Jurkat, Clone E6-1 (cell line): ENCODE measurements at regions not wholly inside any gene's neighbourhood (a gene's known extent, or its start where the extent isn't known, plus 50 kb on each side); places are given as distances from the start of the nearest gene placed in this dataset.

ENCODE experiments used
- DNase-seq: peaks from one replicate; pipeline ENCODE4 v3.0.0-alpha.2; 2011; ENCODE audit warnings: low read depth, low spot score
- H3K4me3 ChIP-seq: 2 replicates; pipeline ENCODE4 v1.5.1; 2011; ENCODE audit warnings: mild to moderate bottlenecking, low read length, control low read depth, moderate library complexity

DNA sequence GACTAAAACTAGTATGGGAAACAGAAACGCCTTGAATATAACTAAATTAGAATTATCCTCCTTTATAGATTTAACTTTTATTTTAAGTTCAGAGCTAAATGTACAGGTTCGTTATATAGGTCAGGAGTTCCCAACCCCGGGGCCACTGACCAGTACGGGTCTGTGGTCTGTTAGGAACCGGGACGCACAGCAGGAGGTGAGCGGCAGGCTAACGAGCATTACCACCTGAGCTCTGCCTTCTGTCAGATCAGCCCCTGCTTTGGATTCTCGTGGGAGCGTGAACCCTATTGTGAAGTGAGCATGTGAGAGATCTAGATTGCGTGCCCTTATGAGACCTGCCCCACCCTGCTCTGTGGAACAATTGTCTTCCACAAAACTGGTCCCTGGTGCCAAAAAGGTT lies 51.0 kb downstream of the FAT4 start:
- H3K4me3 ChIP-seq, result no peak overlapping the region
- DNase-seq, result no peak

DNA sequence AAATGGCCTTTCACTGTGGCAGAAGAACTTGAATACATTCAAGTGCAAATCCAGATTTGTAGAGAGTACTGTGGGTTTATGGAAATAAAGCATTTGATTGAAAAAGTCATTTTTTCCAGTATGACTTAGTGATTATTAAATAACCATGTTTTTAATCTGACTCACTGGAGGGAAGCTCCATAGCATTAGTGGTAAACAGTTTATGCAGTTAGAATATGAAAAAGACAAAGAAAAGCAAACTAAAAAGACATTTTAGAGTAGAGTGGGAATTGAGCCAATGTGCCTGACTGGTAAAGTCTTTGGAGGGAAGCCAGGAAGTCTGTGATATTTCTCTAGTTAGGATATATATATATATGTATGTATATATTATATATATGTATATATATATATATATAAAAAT lies 53.4 kb downstream of the FAT4 start:
- no peak for DNase-seq
- no peak overlapping the region for H3K4me3 ChIP-seq

DNA sequence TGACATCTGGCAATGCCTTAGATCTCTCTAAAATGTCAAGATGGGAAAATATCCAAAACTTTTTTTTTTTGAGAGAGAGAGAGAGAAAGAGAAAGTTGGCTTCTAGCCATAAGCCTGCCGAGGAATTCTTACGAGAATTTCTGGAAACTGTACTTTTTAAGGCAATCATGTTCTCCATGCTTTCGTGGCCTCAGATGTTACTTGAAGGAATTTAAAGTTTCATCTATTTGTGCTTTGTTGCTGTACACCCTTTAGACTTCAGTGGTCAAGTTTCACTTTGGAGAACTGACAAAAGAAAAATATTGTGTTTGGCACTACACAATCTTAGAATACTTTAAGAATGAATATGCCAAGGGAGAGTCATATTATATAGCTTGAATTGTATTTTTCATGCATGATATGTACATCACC lies 53.9 kb downstream of the FAT4 start:
- DNase-seq, result no peak
- H3K4me3 ChIP-seq, result no peak overlapping the region

DNA sequence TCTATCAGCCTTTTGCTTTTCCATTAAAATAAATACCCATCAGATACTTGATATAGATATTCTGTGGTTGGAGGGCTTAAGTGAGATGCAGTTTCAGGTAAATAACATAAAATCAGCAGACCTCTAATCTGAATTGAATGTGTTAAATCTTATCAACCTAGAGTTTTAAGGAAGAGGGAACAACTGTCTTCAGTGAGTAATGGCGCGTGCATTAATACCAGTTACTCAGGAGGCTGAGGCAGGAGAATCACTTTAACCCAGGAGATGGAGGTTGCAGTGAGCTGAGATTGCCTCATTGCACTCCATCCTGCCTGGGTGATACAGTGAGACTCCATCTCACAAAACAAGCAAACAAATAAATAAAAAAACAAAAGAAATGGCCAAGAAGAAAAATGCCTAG lies 54.3 kb downstream of the FAT4 start:
- DNase-seq, result no peak
- H3K4me3 ChIP-seq, result no peak overlapping the region

DNA sequence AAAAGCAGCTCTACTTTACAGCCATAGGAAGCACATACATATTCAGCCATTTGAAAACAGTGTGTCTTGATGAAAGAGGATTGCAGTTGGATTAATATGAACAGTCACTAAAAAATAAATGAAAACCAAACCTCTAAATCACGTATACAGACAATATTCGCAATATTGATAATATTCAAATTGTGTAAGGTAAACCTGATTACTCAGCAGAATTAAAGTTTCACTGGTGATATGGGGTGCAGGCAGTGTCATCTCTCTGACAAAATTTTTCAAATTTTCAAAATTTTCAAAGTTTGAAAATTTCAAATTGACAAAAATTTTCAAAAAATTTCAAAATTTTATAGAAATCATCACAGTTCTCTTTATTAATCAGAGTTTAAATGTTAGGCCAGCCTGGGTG lies 55.7 kb downstream of the FAT4 start:
- no peak for DNase-seq
- H3K4me3 ChIP-seq, result no peak overlapping the region

DNA sequence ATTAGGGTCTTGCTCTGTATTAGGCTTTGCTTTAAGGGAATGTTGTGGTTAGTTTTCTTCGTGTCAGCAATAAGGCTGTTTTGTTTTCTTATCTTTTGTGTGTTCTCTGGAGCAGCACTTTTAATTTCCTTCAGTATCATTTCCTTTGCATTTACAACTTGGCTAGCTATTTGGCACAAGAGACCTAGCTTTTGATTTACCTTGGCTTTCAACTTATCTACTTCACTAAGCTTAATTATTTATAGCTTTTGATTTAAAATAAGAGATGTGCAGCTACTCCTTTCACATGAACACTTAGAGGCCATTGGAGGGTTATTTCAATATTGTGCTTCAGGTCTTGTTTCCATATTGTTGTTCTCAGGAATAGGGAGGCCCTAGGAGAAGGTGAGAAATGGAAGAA lies 68.2 kb downstream of the FAT4 start:
- H3K4me3 ChIP-seq, result no peak overlapping the region
- no peak for DNase-seq

DNA sequence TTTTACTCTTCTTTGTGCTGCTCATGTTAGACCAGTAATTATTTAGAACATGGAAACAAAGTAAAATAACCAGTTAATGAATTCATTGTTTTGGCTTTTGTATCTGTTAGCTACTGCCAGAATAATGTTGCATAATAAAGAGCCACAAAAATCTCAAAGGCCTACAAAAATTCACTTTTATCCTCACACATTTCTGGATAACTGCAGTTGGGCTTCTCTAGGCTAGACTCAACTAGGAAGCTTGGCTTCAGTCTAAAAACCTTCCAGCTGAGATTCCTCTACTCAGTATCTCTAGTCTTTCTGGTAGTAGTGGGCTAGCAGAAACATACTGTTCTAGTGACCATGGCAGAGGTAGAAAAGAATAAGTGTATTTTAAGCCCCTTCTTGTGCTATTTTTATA lies 73.0 kb downstream of the FAT4 start:
- DNase-seq, result no peak
- no peak overlapping the region for H3K4me3 ChIP-seq

DNA sequence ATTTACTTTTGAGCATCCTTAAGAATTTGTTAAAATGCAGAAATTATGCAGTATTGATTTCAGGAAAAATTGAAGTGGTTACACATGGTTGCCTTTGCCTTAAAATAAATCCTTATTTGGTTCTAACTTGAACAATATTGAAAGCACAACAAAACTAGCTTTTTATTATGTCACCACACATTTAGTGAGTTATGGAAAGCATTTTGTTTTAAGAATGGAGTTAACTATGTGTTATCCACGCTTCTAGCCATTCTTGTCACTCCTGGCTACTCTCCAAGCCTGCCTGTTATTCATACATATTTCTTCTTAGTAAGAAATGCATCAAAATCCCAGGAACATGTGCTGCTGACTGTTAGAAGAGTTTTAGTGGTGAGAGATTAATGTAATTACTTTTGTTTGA lies 73.9 kb downstream of the FAT4 start:
- no peak for DNase-seq

DNA sequence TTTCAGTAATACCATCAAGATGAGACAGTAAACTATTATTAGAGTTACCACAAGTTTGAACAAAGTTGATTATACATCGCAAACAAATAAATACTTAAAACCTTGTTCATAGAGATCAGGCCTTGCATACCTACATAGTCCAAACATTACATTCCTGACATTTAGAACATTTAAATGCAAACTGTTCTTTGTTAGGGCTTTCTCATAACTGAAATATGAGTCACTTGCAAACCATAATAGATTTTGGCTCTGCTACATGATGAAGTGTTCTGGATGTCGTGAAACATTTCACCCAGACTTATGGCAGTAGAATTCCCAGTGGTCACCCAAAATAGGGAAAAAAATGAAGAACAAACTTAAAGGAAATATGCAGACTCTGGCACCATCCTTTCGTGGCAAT lies 75.0 kb downstream of the FAT4 start:
- no peak for DNase-seq
- H3K4me3 ChIP-seq, result no peak overlapping the region

More for the DNA sequence above, 73.9 kb downstream of the FAT4 start:
- no peak overlapping the region for H3K4me3 ChIP-seq

DNA sequence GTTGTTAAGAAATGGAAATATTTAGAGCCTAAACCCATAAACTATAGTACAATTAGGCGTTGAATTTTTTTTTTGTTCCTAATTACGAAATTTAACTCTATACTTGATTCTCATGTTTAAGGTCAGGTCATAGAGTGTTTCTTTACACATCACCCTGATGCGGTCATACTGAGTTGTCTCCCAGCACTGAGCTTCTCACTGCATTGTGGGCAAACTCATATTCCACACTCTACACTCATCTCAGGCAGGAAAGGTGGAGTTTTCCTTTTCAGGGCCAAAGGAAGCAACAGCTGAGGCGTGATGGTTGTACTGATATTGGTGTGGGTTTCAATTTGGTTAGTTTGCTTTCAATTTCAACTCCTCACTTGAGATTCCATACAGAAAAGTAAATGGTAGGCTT lies 75.4 kb downstream of the FAT4 start:
- no peak overlapping the region for H3K4me3 ChIP-seq
- no peak for DNase-seq

DNA sequence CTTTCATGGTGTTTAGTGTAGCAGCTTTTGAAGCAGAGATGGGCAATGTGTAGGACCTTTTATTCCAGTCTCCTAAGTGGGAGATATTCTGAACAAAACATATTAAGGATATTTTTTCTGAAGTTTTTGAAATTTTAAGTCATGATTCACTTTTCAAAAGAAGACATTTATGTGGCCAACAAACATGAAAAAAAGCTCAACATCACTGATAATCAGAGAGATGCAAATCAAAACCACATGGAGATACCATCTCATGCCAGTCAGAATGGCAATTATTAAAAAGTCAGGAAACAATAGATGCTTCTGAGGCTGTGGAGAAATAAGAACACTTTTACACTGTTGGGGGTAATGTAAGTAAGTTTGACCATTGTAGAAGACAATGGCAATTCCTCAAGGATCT lies 76.0 kb downstream of the FAT4 start:
- no peak for DNase-seq
- no peak overlapping the region for H3K4me3 ChIP-seq

DNA sequence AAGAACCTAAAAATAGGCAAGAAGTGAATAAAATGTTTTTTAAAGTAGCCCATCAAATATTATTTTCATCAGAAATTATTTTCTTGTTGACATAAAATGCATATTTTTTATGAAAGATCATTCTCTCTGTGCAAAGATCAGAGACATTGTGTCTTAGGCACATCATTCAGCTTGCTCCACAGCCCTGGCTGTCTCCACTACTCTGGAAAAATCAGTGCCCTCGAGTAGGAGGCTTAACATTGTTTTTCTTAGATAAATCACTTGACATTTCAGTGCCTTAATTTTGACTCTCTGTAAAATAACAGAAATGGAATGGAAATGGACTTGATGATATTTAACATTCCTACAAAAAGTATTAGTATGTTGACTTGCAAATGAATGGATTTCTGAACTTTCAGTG lies 77.9 kb downstream of the FAT4 start:
- no peak for DNase-seq
- H3K4me3 ChIP-seq, result no peak overlapping the region

DNA sequence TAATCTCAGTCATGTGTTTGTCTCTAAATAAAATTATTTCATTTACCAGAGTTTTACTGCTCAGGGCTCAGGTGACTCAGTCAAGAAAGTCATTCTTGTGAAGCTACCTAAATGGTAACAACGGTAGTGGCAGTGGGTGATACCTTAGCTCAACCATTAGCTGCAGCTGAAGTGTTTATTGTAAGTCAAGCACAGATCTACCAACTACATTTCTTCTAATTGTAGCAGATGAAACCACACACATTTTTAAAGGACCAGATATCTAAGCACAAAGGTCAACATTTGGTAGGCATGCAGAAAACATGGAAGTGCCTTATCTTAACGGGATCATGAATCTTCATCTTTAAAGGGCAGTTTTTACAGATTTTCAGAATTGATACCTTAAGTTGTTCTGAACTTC lies 79.1 kb downstream of the FAT4 start:
- no peak for DNase-seq
- no peak overlapping the region for H3K4me3 ChIP-seq

DNA sequence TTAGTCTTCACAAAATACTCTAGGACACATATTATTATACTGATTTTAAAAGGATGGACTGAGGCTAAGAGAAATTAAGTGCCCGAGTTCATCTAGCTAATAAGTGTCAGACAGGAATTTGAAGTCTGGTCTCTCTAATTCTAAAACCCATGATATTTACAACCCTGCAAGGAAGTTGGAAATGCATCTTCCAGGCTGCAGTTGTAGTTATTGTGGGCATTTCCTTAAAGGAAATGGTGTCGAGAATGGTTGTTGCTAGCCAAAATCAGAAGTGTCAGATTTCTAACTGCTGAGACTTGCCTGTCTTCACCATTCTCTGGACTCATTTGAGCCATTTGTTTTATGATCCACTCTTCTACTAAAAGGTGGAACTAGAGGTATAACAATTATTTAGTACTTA lies 82.5 kb downstream of the FAT4 start:
- H3K4me3 ChIP-seq, result no peak overlapping the region
- no peak for DNase-seq

DNA sequence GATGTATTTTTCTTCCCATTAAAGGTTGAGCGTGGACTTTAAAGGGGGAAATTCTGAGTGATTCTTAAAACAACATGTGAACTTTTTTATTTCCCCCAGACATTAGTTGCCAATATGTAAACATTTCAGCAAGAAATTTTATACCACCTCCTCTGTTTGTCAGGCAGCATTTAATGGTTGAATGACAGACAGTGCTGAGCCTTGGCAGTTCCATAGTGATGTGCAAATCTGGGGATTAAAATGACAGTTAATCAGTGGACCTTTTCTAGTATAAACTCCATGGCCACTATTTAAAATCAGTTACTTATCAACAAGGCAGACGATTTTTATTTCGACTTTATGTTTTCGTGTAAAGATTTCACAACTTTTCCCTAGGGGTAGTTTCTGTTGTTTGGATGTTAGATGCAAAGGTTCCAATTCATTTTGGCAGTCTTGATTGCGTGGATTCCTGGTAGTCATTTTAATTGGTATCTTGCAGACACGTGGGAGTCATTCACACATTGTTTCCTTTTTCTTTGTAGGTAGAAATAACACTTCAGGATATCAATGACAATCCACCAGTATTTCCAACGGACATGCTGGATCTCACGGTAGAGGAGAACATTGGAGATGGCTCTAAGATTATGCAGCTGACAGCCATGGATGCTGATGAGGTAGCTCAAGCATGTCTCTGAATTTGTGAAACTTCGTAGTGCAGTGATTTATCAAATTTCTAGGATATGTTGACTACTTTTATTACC lies 83.7 kb downstream of the FAT4 start:
- no peak overlapping the region for H3K4me3 ChIP-seq
- DNase-seq, result no peak

DNA sequence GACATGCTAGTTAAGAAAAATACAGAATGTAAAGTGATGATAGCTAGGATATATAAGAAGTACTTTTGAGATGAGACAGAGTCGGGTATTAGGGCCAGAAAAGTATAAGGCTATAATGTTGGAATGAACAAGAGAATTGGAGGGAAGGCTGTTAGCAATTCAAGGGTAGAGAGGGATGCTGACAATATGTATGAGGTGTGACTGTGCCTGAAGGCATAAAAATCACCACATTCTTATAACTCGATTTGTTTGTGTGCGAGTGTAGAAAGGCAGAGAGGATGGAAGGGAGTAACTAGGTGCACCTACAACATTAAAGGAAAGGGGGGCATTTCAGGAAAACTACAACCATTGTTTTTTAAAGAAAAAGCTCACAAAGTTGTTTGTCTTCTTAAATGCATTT lies 86.0 kb downstream of the FAT4 start:
- DNase-seq, result no peak
- H3K4me3 ChIP-seq, result no peak overlapping the region

DNA sequence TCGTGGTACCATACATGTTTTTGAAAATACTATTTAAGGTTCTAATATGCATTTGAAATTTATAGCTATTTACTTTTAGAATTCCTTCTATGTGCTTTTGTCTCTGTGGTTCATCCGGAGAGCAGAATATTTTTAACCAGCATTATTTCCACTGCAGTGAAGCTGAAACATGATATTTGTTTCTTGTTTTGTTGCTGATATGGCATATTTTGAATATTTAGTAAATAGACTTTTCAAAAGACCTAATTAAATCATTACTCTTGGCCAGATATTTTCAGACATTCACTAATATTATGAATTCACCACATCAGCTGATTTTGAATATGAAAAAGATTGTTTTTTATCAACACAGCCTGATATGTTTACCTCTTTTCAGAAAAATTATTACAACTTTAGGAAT lies 87.0 kb downstream of the FAT4 start:
- no peak overlapping the region for H3K4me3 ChIP-seq

DNA sequence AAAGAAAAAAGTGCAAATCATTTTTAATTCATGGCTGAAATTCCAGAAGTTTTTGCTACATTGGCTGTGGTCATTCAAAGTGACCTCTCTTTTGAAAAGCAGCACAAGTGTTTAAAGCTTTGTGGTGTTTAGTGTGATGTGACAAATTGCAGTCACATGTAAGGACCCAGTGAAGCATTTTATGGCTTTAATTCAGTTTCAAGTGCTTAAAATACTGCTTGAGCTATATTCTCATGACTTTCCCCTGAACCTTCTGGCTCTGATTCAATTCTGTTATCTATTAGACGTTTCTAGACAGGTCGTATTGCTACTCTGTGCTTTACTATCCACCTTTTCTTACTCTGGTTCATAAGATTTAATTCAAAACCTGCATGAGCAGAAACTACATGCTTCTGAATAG lies 105.8 kb downstream of the FAT4 start:
- no peak overlapping the region for H3K4me3 ChIP-seq
- DNase-seq, result no peak

More for the DNA sequence above, 87.0 kb downstream of the FAT4 start:
- no peak for DNase-seq

DNA sequence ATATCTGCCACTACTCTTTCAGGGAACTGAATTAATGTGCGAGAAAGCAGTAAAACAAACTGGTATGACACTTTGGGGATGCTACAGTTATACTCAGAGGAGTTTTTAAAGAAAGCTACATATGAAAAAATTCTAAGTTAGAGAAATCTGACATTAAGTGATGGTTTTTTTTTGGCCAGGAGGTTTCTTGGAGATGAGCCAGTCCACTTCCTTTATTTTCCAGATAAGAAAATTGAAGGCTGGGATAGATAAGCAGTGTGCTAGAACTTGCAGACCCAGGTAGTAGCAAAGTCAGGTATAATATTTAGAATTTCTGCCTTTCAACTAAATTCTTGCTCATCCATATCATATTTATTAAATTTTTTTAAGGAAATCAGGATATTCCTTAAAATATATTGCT lies 106.8 kb downstream of the FAT4 start:
- no peak overlapping the region for H3K4me3 ChIP-seq
- no peak for DNase-seq

DNA sequence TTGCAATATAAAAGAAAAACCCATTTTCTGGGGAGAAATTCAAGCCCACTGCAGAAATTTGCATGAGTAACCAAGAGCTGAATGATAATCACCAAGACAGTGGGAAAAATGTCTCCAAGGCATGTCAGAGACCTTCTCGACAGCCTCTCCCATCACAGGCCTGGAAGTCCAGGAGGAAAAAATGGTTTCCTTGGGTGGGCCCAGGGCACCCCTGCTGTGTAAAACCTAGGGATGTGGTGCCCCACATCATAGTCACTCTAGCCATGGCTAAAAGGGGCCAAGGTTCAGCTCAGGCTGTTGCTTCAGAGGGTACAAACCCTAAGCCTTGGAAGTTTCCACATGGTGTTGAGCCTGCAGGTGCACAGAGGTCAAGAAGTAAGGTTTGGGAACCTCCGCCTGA lies 108.4 kb downstream of the FAT4 start:
- DNase-seq, result no peak
- no peak overlapping the region for H3K4me3 ChIP-seq

DNA sequence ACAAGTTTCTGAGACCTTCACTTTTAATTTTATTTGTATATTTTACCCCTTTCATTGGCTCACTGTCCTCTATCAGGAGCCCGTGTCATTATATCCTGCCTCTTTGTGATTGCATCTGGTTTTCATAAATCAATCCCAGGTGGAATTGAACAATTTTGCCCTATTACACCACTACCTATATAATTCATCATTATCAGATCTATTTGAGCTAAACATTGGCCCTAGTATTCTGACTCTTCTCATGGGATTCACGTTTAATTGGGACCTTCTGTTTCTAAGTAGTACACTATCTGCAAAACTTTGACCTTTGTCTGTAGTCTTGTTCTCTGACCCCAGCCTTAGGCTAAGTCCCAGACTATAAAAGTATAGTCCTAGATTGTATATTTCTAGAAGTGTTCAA lies 114.1 kb downstream of the FAT4 start:
- DNase-seq, result no peak
- no peak overlapping the region for H3K4me3 ChIP-seq

DNA sequence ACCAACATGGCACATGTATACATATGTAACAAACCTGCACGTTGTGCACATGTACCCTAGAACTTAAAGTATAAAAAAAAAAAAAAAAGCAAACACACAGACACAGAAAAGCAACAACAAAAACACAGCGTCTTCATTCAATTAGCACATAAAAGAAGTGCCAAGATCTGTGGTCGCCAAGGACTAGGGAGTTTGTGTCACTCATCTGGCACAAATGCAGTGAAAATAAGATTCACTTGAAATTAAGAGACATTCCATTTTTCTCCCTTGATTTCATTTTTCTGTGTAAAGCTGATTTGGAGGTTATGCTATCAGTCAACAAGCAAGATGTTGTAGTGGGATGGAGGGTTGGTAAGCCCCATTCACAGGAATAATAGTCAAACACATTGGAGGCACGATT lies 115.3 kb downstream of the FAT4 start:
- no peak overlapping the region for H3K4me3 ChIP-seq

More for the DNA sequence above, 115.3 kb downstream of the FAT4 start:
- no peak for DNase-seq
